SK-N-SH (cell line): ENCODE measurements at regions not wholly inside any gene's neighbourhood (a gene's known extent, or its start where the extent isn't known, plus 50 kb on each side); places are given as distances from the start of the nearest gene placed in this dataset.

Experiments
- CTCF ChIA-PET: fragments of 300-600, 350-600 bp; formaldehyde crosslinking; extraction: SDS; loops from one replicate; lab custom pipeline; 2021; lab: Yijun Ruan, JAX
- POLR2A ChIA-PET: fragments of 350-600 bp; sonication (Branson Sonifier 250); formaldehyde crosslinking; extraction: SDS; loops from one replicate; lab custom pipeline; 2020; ENCODE audit warnings: antibody characterized with exemption, inconsistent platforms; lab: Yijun Ruan, JAX
- DNase-seq: peaks from one replicate; pipeline ENCODE4 v3.0.0; 2012
- H2AFZ ChIP-seq: fragments of 200-600 bp; sonication (generic); 2 replicates; pipeline ENCODE4 v1.8.1; 2016; ENCODE audit warnings: antibody characterized with exemption, mild to moderate bottlenecking, low read depth
- H3F3A ChIP-seq: fragments of 200-600 bp; sonication (generic); replicated peaks from 2 replicates; pipeline ENCODE3; 2016; ENCODE audit warnings: antibody characterized with exemption, mild to moderate bottlenecking; ENCODE audit not compliant: insufficient read depth
- H3K27ac ChIP-seq, 2 experiments: fragments of 200-500 bp in 1 of 2; fragments of 200-600 bp in 1 of 2; sonication (Bioruptor generic) in 1 of 2; sonication (generic), shearing (Covaris generic) in 1 of 2; 2 replicates each; pipeline versions ENCODE4 v1.5.1 to v1.6.1; 2014 to 2016; ENCODE audit warnings: low read depth in 2 of 2, inconsistent platforms in 1 of 2, low read length in 1 of 2, mild to moderate bottlenecking in 1 of 2, mixed read lengths in 1 of 2
- H3K27me3 ChIP-seq: fragments of 200-600 bp; sonication (generic), shearing (Covaris generic); 2 replicates; pipeline ENCODE4 v1.6.1; 2016; ENCODE audit warnings: mixed run types; ENCODE audit not compliant: insufficient read depth
- H3K36me3 ChIP-seq, 2 experiments: fragments of 200-500 bp in 1 of 2; fragments of 200-600 bp in 1 of 2; sonication (Bioruptor generic) in 1 of 2; sonication (generic) in 1 of 2; replicated peaks in 1 of 2; 2 replicates each; pipeline versions ENCODE3 to v1.5.1; 2014 to 2016; ENCODE audit warnings: low read length in 1 of 2, mild to moderate bottlenecking in 1 of 2; ENCODE audit not compliant: insufficient read depth in 2 of 2, control insufficient read depth in 1 of 2
- H3K4me1 ChIP-seq, 2 experiments: fragments of 200-500 bp in 1 of 2; fragments of 200-600 bp in 1 of 2; sonication (Bioruptor generic) in 1 of 2; sonication (generic), shearing (Covaris generic) in 1 of 2; 2 replicates each; pipeline versions ENCODE4 v1.5.1 to v1.6.1; 2014 to 2016; ENCODE audit warnings: low read depth in 1 of 2, low read length in 1 of 2, mixed run types in 1 of 2; ENCODE audit not compliant: insufficient read depth in 2 of 2, control insufficient read depth in 1 of 2
- H3K4me2 ChIP-seq: fragments of 200-600 bp; sonication (generic), shearing (Covaris generic); 2 replicates; pipeline ENCODE4 v1.6.1; 2017; ENCODE audit warnings: mixed run types
- H3K4me3 ChIP-seq, 2 experiments: fragments of 200-500 bp in 1 of 2; fragments of 200-600 bp in 1 of 2; sonication (Bioruptor generic) in 1 of 2; sonication (generic), shearing (Covaris generic) in 1 of 2; 2 replicates each; pipeline versions ENCODE4 v1.5.1 to v1.8.1; 2014 to 2016; ENCODE audit warnings: low read depth in 2 of 2, inconsistent platforms in 1 of 2, low read length in 1 of 2, mild to moderate bottlenecking in 1 of 2, mixed read lengths in 1 of 2, moderate library complexity in 1 of 2
- H3K79me2 ChIP-seq: fragments of 200-600 bp; sonication (generic); 2 replicates; pipeline ENCODE4 v1.8.1; 2017; ENCODE audit warnings: mild to moderate bottlenecking; ENCODE audit not compliant: insufficient read depth
- H3K9ac ChIP-seq: fragments of 200-600 bp; sonication (generic); 2 replicates; pipeline ENCODE4 v1.6.1; 2017; ENCODE audit warnings: mixed run types
- H3K9me2 ChIP-seq: fragments of 200-600 bp; sonication (generic); 2 replicates; pipeline ENCODE4 v1.6.1; 2017; ENCODE audit warnings: mixed run types
- H3K9me3 ChIP-seq: fragments of 200-600 bp; sonication (generic); 2 replicates; pipeline ENCODE4 v1.6.1; 2017; ENCODE audit warnings: mixed run types, mild to moderate bottlenecking, moderate library complexity
- H4K20me1 ChIP-seq: fragments of 200-600 bp; sonication (generic); 2 replicates; pipeline ENCODE4 v1.6.1; 2017; ENCODE audit warnings: mild to moderate bottlenecking, mixed run types; ENCODE audit not compliant: insufficient read depth
- FOXJ3 ChIP-seq: sonication (generic); formaldehyde crosslinking; IDR thresholded peaks from 2 replicates; pipeline ENCODE4 v1.5.1; 2020; ENCODE audit warnings: mild to moderate bottlenecking, missing genetic modification reagents
- GATA2 ChIP-seq: sonication (generic); formaldehyde crosslinking; IDR thresholded peaks from 2 replicates; pipeline ENCODE4 v1.5.0; 2020; ENCODE audit warnings: mild to moderate bottlenecking, missing genetic modification reagents
- JUND ChIP-seq: IDR thresholded peaks from 2 replicates; pipeline ENCODE4 v1.4.0; 2012
- MXI1 ChIP-seq: IDR thresholded peaks from 2 replicates; pipeline ENCODE4 v1.6.1; 2012; ENCODE audit warnings: mild to moderate bottlenecking, low read depth, low read length, improper control_type of control experiment
- NRF1 ChIP-seq: IDR thresholded peaks from 2 replicates; pipeline ENCODE4 v1.6.1; 2012; ENCODE audit warnings: low read depth, mild to moderate bottlenecking, low read length
- POLR2AphosphoS5 ChIP-seq: IDR thresholded peaks from 2 replicates; pipeline ENCODE4 v1.6.1; 2012; ENCODE audit warnings: low read depth, low read length
- RAD21 ChIP-seq: IDR thresholded peaks from 2 replicates; pipeline ENCODE4 v1.6.1; 2012; ENCODE audit warnings: mild to moderate bottlenecking, low read length
- RFX5 ChIP-seq: IDR thresholded peaks from 2 replicates; pipeline ENCODE4 v1.6.1; 2012; ENCODE audit warnings: mild to moderate bottlenecking, improper control_type of control experiment, low read length
- SIN3A ChIP-seq: IDR thresholded peaks from 2 replicates; pipeline ENCODE4 v1.6.1; 2012; ENCODE audit warnings: low read depth, mild to moderate bottlenecking, low read length, moderate library complexity, borderline replicate concordance
- SMC3 ChIP-seq: IDR thresholded peaks from 2 replicates; pipeline ENCODE4 v1.6.1; 2012; ENCODE audit warnings: low read depth, low read length, improper control_type of control experiment
- TAF1 ChIP-seq: IDR thresholded peaks from 2 replicates; pipeline ENCODE4 v1.6.1; 2012; ENCODE audit warnings: low read depth, mild to moderate bottlenecking, low read length, moderate library complexity, borderline replicate concordance
- TEAD4 ChIP-seq: IDR thresholded peaks from 2 replicates; pipeline ENCODE4 v1.4.0; 2012; ENCODE audit warnings: mild to moderate bottlenecking, borderline replicate concordance; ENCODE audit not compliant: insufficient read depth
- YY1 ChIP-seq: IDR thresholded peaks from 2 replicates; pipeline ENCODE4 v1.4.0; 2012; ENCODE audit warnings: low read depth, mild to moderate bottlenecking
- WGBS: methylation state at CpG from one replicate; pipeline ENCODE4 v1.1.6; 2017; ENCODE audit warnings: low lambda C conversion rate; 5-methylcytosine and 5-hydroxymethylcytosine counted together
- TF ChIP-seq, protein P1 (sequence below): IDR thresholded peaks from 2 replicates; pipeline ENCODE4 v1.4.0; 2012; ENCODE audit warnings: low read depth
- TF ChIP-seq, protein P2 (sequence below): fragments of 200-600 bp; sonication (generic); IDR thresholded peaks from 2 replicates; pipeline ENCODE4 v1.6.1; 2017; ENCODE audit warnings: antibody characterized with exemption, mild to moderate bottlenecking, moderate library complexity

DNA sequence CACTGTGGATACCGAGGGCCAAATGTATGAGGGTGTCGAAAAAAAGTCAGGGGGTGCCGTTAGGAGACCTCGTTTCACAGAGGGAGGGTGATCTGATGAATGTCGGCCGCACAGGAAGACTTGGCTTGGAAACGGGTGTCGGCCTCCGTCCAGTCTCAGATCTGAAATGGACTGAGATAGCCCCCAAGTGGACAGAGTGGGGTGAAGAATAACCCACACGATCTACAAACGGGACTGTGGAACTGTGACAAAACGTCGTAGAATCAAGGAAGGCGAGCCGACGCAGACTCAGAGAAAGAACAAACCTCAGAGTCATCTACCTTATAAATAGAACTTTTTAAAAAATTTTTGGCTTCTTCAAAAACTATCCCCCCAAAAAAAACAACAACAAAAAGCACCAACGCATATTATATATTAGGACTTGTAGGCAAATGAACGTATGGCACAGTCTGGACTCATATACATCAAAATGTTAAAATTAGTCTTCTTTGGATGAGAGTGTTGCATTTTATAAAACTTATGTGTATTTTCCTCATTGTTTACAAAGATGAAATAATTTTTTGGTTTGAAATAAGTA is 63.8 kb upstream of the IRF2 start:
- H3K4me3 ChIP-seq = peak overlapping the region; percentile 72 to 90
- TF ChIP-seq MXI1 = peak; percentile 34; the same call in 1 of the 2 replicates
- TF ChIP-seq SMC3 = peak; percentile 94
- TF ChIP-seq, protein P1, sequence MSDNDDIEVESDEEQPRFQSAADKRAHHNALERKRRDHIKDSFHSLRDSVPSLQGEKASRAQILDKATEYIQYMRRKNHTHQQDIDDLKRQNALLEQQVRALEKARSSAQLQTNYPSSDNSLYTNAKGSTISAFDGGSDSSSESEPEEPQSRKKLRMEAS = 0 out of 2 replicates have a peak, but pooled peaks have one; percentile 9
- TF ChIP-seq JUND = no peak
- peak; percentile 24; the same call in 1 of the 2 replicates for TF ChIP-seq GATA2 (CRISPR knock-in tag)
- 0 out of 2 replicates have a peak, but pooled peaks have one; percentile 54 for TF ChIP-seq SIN3A
- peak; percentile 98 for TF ChIP-seq RAD21
- TF ChIP-seq POLR2AphosphoS5 = no peak
- peak; percentile 48; the same call in 1 of the 2 replicates for TF ChIP-seq RFX5
- TF ChIP-seq, protein P2, sequence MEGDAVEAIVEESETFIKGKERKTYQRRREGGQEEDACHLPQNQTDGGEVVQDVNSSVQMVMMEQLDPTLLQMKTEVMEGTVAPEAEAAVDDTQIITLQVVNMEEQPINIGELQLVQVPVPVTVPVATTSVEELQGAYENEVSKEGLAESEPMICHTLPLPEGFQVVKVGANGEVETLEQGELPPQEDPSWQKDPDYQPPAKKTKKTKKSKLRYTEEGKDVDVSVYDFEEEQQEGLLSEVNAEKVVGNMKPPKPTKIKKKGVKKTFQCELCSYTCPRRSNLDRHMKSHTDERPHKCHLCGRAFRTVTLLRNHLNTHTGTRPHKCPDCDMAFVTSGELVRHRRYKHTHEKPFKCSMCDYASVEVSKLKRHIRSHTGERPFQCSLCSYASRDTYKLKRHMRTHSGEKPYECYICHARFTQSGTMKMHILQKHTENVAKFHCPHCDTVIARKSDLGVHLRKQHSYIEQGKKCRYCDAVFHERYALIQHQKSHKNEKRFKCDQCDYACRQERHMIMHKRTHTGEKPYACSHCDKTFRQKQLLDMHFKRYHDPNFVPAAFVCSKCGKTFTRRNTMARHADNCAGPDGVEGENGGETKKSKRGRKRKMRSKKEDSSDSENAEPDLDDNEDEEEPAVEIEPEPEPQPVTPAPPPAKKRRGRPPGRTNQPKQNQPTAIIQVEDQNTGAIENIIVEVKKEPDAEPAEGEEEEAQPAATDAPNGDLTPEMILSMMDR = peak; percentile 78
- 0 out of 2 replicates have a peak, but pooled peaks have one; percentile 16 for TF ChIP-seq TAF1
- no peak for TF ChIP-seq TEAD4
- peak; percentile 52 for TF ChIP-seq NRF1
- 0 out of 2 replicates have a peak, but pooled peaks have one; percentile 12 for TF ChIP-seq YY1
- no peak for TF ChIP-seq FOXJ3 (CRISPR knock-in tag)
- H3K36me3 ChIP-seq = no peaks in the 10 kb centered on the region
- WGBS = 6% methylated on average over 18 of the region's 18 CpGs
- CTCF ChIA-PET = interaction anchor here (1.0 to 6.6 kb wide), 3 partner anchors 273 to 280 kb away, joined by 3 to 72 read pairs (median 5); no protein-coding TSS in a partner anchor
- H3K27ac ChIP-seq = peak overlapping the region; percentile 96
- POLR2A ChIA-PET = interaction anchor here (1.0 to 2.0 kb wide), 5 partner anchors 64 to 274 kb away, joined by 4 to 16 read pairs (median 7); partner anchors contain the start of gene IRF2
- H3K9me3 ChIP-seq = no peaks in the 10 kb centered on the region
- peak; percentile 79 for DNase-seq
- H3K9ac ChIP-seq = peak overlapping the region; percentile 89
- H3K27me3 ChIP-seq = no peaks in the 10 kb centered on the region
- peaks cover 7% of the 10 kb centered on the region for H3K79me2 ChIP-seq
- H3K4me1 ChIP-seq = peaks cover 4 to 8% of the 10 kb centered on the region in 2 experiments; a peak in 3 of 4 replicates
- peaks cover 30% of the 10 kb centered on the region for H3F3A ChIP-seq
- peak overlapping the region; percentile 99 for H2AFZ ChIP-seq
- peak overlapping the region; percentile 88 for H3K4me2 ChIP-seq
- no peaks in the 10 kb centered on the region for H3K9me2 ChIP-seq
- no peaks in the 10 kb centered on the region for H4K20me1 ChIP-seq
